ENCODE measurements at regions not wholly inside any gene's neighbourhood (a gene's known extent, or its start where the extent isn't known, plus 50 kb on each side); places are given as distances from the start of the nearest gene placed in this dataset.

DNA sequence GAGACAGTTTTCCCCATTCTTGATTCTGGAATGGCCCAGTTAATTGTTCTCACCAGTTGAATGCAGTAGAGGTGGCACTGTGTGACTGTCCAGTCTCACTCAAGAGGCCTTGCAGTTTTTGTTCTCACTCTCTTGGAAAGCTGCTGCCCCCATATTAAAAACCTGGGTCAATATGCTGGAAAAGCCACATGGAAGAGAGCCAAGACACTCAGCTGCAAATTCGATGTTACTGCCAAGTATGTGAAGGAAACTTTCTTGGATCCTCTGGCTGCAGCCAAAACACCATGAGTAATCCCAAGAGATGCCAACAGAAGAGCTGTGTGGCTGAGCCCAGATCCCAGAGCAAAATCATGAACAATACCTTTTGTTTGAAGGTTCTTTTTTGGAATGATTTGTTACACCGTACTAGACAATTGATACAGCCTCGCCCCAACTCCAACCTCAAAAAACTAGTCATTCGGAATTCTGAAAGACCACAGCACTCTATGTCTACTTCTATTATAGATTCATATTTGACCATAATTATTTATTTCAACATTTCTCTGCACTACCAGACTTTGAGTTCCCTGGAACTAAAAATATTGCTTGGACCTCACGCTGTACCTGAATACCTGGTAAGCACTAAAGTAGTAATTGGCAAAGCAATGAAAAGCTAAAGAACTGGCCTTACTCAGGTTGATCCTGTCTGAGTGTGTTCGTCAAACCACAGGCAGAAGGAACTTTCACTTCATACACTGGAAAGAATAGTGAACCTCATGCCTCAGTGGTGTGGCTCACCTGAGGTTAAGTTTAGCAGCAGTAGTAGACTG lies 378.8 kb downstream of the ETS1 start:
- peaks cover 4% of the 10 kb centered on the region; the same call in 1 of the 2 replicates for H3K9me3 ChIP-seq (ENCODE audit: control insufficient read depth, insufficient read depth, low read length)
- peak overlapping the region; percentile 67; the same call in 2 of the 3 replicates for H2BK15ac ChIP-seq (ENCODE audit: low read depth, low read length)
- peak overlapping the region; percentile 86 for H2BK20ac ChIP-seq (ENCODE audit: low read depth, low read length)
- H2AK5ac ChIP-seq (ENCODE audit: low read depth, low read length) = peak overlapping the region; percentile 57
- no peak overlapping the region for H2AFZ ChIP-seq (replicated peaks; ENCODE audit: low read length, poor library complexity)
- peak overlapping the region; percentile 85 for H2BK5ac ChIP-seq (ENCODE audit: low read depth, low read length, poor library complexity, severe bottlenecking)
- no peak overlapping the region for H3K9ac ChIP-seq (ENCODE audit: low read depth, low read length)
- in situ Hi-C loops (cut with MboI; ENCODE audit: low sequenced_read_pairs) (no loop called here), dilution Hi-C loops (cut with HindIII; ENCODE audit: low sequenced_read_pairs, unreplicated experiment) (no loop called here), intact Hi-C loops (cut with micrococcal nuclease) (no loop called here)
- no peak for TF ChIP-seq CHD1 (IDR thresholded peaks at IDR 0.05; ENCODE audit: low read depth, low read length)
- TF ChIP-seq MXI1 (IDR thresholded peaks at IDR 0.05; ENCODE audit: borderline replicate concordance, low read depth, low read length) = no peak
- no peak for TF ChIP-seq RFX5 (IDR thresholded peaks at IDR 0.05; ENCODE audit: low read depth, low read length)
- no peak for TF ChIP-seq CEBPB (IDR thresholded peaks at IDR 0.05; ENCODE audit: low read depth, low read length)
- no peak for TF ChIP-seq ELK1 (IDR thresholded peaks at IDR 0.05; ENCODE audit: borderline replicate concordance, low read depth, low read length)
- no peak for TF ChIP-seq BHLHE40 (IDR thresholded peaks at IDR 0.05; ENCODE audit: low read depth, low read length)
- no peak for TF ChIP-seq RCOR1 (IDR thresholded peaks at IDR 0.05; ENCODE audit: insufficient replicate concordance, low read length)
- TF ChIP-seq RAD21 (IDR thresholded peaks at IDR 0.05; ENCODE audit: low read length) = no peak
- TF ChIP-seq NFE2L2 (IDR thresholded peaks at IDR 0.05; ENCODE audit: low read depth, low read length) = no peak
- no peak for TF ChIP-seq POLR2A (IDR thresholded peaks at IDR 0.05; ENCODE audit: low read depth, low read length)
- TF ChIP-seq FOS (IDR thresholded peaks at IDR 0.05; ENCODE audit: low read depth, low read length) = no peak
- no peaks in the 10 kb centered on the region for H3K36me3 ChIP-seq (ENCODE audit: control insufficient read depth, insufficient read depth, low read length)
- BruUV-seq (replicated peaks) = no TSS peak
- no peak overlapping the region; the same call in 1 of the 2 replicates for H3K56ac ChIP-seq (ENCODE audit: extremely low read depth, insufficient read depth, low read length)
- peak; percentile 49 for ATAC-seq (ENCODE audit: low read depth)
- peak overlapping the region; percentile 36; the same call in 1 of the 2 replicates for H3K18ac ChIP-seq (ENCODE audit: low read depth, low read length)
- peak overlapping the region; percentile 34; the same call in 1 of the 2 replicates for H4K5ac ChIP-seq (ENCODE audit: low read depth, low read length)
- no peaks in the 10 kb centered on the region for H3K79me1 ChIP-seq (ENCODE audit: low read depth in 1 of 2, low read length in 2 of 2)
- no peaks in the 10 kb centered on the region for H3K27me3 ChIP-seq (ENCODE audit: control insufficient read depth, insufficient read depth, low read length)
- no peaks in the 10 kb centered on the region for H4K20me1 ChIP-seq (ENCODE audit: insufficient read depth, low read length)
- H4K91ac ChIP-seq (ENCODE audit: insufficient read depth, low read depth, low read length) = peak overlapping the region; percentile 77
- H3K27ac ChIP-seq (ENCODE audit: insufficient read depth, low read length) = peak overlapping the region; percentile 52; the same call in 1 of the 2 replicates
- peak overlapping the region; percentile 42; the same call in 1 of the 2 replicates for H3K4me2 ChIP-seq (ENCODE audit: low read depth, low read length)
- H3K4me1 ChIP-seq (ENCODE audit: control insufficient read depth, insufficient read depth, low read length) = peaks cover 5% of the 10 kb centered on the region
- H3K4ac ChIP-seq (ENCODE audit: low read depth, low read length) = peak overlapping the region; percentile 80
- peak overlapping the region; percentile 7 to 84; a peak in 3 of 4 replicates for H4K8ac ChIP-seq (ENCODE audit: low read depth in 2 of 2, low read length in 2 of 2)
- H3K23ac ChIP-seq (ENCODE audit: low read depth, low read length) = peak overlapping the region; percentile 19
- no peak overlapping the region for H3K4me3 ChIP-seq (ENCODE audit: insufficient read depth, low read depth, low read length)
- no CpG with 5 or more reads among the region's 6 CpGs for WGBS, 2 experiments (ENCODE audit: extremely low coverage in 2 of 2, insufficient read length in 1 of 2)
- peaks cover 3% of the 10 kb centered on the region; the same call in 1 of the 2 replicates for H3K9me1 ChIP-seq (ENCODE audit: insufficient read depth, low read length)
- ChIA-PET CTCF (interaction anchor here (0.6 kb wide), 1 partner anchor 537 kb away, joined by 3 read pairs; no protein-coding TSS in a partner anchor), POLR2A (ENCODE audit: unreplicated experiment) (no interaction called here)
- peak overlapping the region; percentile 72 for H3K14ac ChIP-seq (replicated peaks; ENCODE audit: low read depth, low read length)
- peak; percentile 93 for DNase-seq
- peak overlapping the region; percentile 81 for H2BK120ac ChIP-seq (ENCODE audit: low read depth, low read length)
- H2AK9ac ChIP-seq (replicated peaks; ENCODE audit: low read depth, low read length, poor library complexity) = no peak overlapping the region
